ENCODE measurements at regions not wholly inside any gene's neighbourhood (a gene's known extent, or its start where the extent isn't known, plus 50 kb on each side); places are given as distances from the start of the nearest gene placed in this dataset.

- DNase-seq (ENCODE audit: low read depth): no peak
Measured at GRCh38 chr1:82052563-82052962, 251.8 kb downstream of the ADGRL2 start.

- DNase-seq (ENCODE audit: low read depth): no peak
Measured at GRCh38 chr1:82048596-82048995, 247.9 kb downstream of the ADGRL2 start.

DNA sequence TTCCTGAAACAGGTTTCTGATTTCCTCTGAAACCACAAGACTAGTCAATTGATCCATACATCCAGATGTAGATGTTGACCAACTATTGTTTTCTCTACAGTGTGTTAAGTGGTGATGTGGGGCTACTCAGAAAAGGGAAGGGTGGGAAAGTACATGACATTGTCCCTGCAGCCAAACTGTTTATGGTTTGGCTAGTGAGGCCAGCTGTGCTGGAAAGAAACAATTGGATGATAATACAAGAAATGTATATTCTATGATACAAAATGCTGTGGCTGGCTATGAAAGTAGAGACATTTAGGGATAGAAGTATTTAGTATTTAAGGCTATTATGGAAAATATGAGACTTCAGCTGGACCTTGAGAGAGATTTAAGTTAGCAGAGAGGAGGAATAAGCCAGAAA is 244.5 kb downstream of the ADGRL2 start:
- no peak for DNase-seq (ENCODE audit: low read depth)

GRCh38 chr1:82044536-82044935 is 243.8 kb downstream of the ADGRL2 start:
- DNase-seq (ENCODE audit: low read depth): no peak

DNA sequence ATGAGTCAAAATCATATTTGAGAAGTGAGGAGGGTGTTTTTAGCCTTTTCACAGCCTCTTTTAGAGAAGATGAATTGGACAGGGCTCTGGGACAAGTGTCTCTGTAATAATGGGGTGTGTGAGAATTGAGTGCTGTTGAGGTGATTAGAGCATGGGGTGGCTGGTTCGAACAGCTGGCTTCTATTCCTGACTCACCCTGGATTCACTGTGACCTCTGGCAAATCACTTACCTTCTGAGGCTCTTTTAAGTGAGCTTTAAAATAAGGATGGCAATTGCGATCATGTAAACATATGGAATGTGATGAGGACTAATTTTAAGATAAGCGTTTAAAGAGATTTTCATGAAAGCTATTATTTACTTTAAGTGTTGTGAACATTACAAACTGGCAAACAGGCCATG is 243.4 kb downstream of the ADGRL2 start:
- no peak for DNase-seq (ENCODE audit: low read depth)

DNA sequence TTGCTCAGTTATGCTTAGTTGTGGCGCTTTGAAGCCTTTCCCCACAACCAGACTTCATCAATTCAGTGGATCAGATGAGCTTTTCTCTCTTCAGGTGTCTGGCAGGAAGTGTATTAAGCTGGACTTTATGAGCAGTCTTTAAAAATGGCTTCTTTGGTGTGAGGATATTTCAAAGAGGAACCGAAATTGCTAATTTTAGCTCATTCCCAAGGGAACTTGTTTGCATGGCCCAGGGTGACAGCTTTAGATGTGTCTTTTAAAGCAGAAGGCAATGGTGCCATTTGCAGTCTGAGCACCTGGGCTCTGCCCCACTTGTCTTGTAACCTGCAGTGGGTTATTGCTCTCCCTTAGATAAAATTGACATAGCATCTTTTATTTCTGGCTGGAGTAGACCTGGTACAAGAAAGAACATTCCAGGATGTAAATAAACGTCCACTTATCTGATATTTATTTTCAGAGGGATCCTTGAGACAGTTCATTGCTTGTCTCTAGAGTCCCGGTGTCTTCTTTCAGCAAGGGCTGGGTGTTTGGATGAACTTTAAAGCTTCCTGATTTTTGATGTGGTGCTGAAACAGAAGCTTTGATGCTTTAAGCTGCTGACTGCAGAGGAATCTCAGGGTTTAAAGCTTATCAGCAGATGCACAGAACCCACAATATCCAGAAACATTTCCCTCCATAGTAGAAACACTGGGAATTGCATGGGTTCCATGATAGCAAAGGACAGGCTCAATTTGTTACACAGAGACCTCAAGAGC is 241.7 kb downstream of the ADGRL2 start:
- DNase-seq (ENCODE audit: low read depth): no peak

All from HS-27A (cell line).